HEK293T (cell line): ENCODE measurements at regions not wholly inside any gene's neighbourhood (a gene's known extent, or its start where the extent isn't known, plus 50 kb on each side); places are given as distances from the start of the nearest gene placed in this dataset.
"Not testable (repeated sequence)": the region's sequence is repeated elsewhere in the genome, so short reads cannot be mapped to it uniquely, and the experiment has no call there.

Experiments
- CTCF ChIA-PET: fragments of 350-600 bp; formaldehyde crosslinking; extraction: SDS; loops from one replicate; lab custom pipeline; 2021; ENCODE audit warnings: antibody characterized with exemption, inconsistent platforms; lab: Yijun Ruan, JAX
- POLR2A ChIA-PET: fragments of 350-600 bp; formaldehyde crosslinking; extraction: SDS; loops from one replicate; lab custom pipeline; 2020; ENCODE audit warnings: antibody characterized with exemption, inconsistent platforms; lab: Yijun Ruan, JAX
- DNase-seq: peaks from one replicate; pipeline ENCODE4 v3.0.0; 2012; ENCODE audit warnings: mixed read lengths; ENCODE audit errors: extremely low spot score
- ARNT ChIP-seq: fragments of 450-650 bp; IDR thresholded peaks from 2 replicates; pipeline ENCODE4 v1.6.1; 2017; ENCODE audit warnings: mild to moderate bottlenecking
- BHLHE40 ChIP-seq: fragments of 450-650 bp; IDR thresholded peaks from 2 replicates; pipeline ENCODE4 v1.6.1; 2016; ENCODE audit warnings: mild to moderate bottlenecking, moderate library complexity, borderline replicate concordance
- CTBP1 ChIP-seq: fragments of 450-650 bp; IDR thresholded peaks from 2 replicates; pipeline ENCODE4 v1.6.1; 2016; ENCODE audit warnings: borderline replicate concordance
- ELF4 ChIP-seq: fragments of 450-650 bp; IDR thresholded peaks from 2 replicates; pipeline ENCODE4 v1.6.1; 2017; ENCODE audit warnings: antibody characterized with exemption
- FOXA1 ChIP-seq: fragments of 450-650 bp; IDR thresholded peaks from 2 replicates; pipeline ENCODE4 v1.6.1; 2016; ENCODE audit warnings: mild to moderate bottlenecking
- FOXK2 ChIP-seq: fragments of 450-650 bp; IDR thresholded peaks from 2 replicates; pipeline ENCODE4 v1.6.1; 2016; ENCODE audit warnings: mild to moderate bottlenecking
- FOXM1 ChIP-seq: fragments of 450-650 bp; IDR thresholded peaks from 2 replicates; pipeline ENCODE4 v1.6.1; 2017; ENCODE audit warnings: mild to moderate bottlenecking, borderline replicate concordance
- HDGF ChIP-seq: fragments of 450-650 bp; IDR thresholded peaks from 2 replicates; pipeline ENCODE4 v1.6.1; 2017; ENCODE audit warnings: antibody characterized with exemption, borderline replicate concordance
- L3MBTL2 ChIP-seq: fragments of 450-650 bp; conservative IDR thresholded peaks from 2 replicates; pipeline ENCODE4 v1.6.1; 2016; ENCODE audit warnings: mild to moderate bottlenecking
- LEF1 ChIP-seq: fragments of 450-650 bp; IDR thresholded peaks from 2 replicates; pipeline ENCODE4 v1.6.1; 2017; ENCODE audit warnings: mild to moderate bottlenecking, borderline replicate concordance
- NFRKB ChIP-seq: fragments of 450-650 bp; IDR thresholded peaks from 2 replicates; pipeline ENCODE4 v1.6.1; 2016; ENCODE audit warnings: mild to moderate bottlenecking, moderate library complexity
- PKNOX1 ChIP-seq: fragments of 450-650 bp; IDR thresholded peaks from 2 replicates; pipeline ENCODE4 v1.6.1; 2016
- SP1 ChIP-seq: fragments of 450-650 bp; IDR thresholded peaks from 2 replicates; pipeline ENCODE4 v1.6.1; 2017
- SUZ12 ChIP-seq: fragments of 450-650 bp; IDR thresholded peaks from 2 replicates; pipeline ENCODE4 v1.6.1; 2016; ENCODE audit warnings: mild to moderate bottlenecking
- TARDBP ChIP-seq: fragments of 450-650 bp; IDR thresholded peaks from 2 replicates; pipeline ENCODE4 v1.6.1; 2016
- ZNF384 ChIP-seq: fragments of 450-650 bp; IDR thresholded peaks from 2 replicates; pipeline ENCODE4 v1.6.1; 2016

- no peak for TF ChIP-seq SUZ12
- no peak for DNase-seq
- POLR2A ChIA-PET: no interaction called here
- CTCF ChIA-PET: interaction anchor here (0.7 kb wide), 1 partner anchor 12 kb away, joined by 3 read pairs; no protein-coding TSS in a partner anchor
Observed at GRCh38 chr3:160047876-160048275, 59.2 kb downstream of the IL12A start.

- ChIA-PET POLR2A (no interaction called here), CTCF (no interaction called here)
- TF ChIP-seq PKNOX1 (no peak), TARDBP (no peak), SP1 (no peak), HDGF (no peak), NFRKB (no peak), SUZ12 (no peak)
- DNase-seq: no peak
Observed at GRCh38 chr3:160049038-160049437, 60.4 kb downstream of the IL12A start.

GRCh38 chr3:160049565-160049964 lies 60.9 kb downstream of the IL12A start:
- no peak for DNase-seq
- ChIA-PET CTCF (no interaction called here), POLR2A (no interaction called here)
- no peak for TF ChIP-seq BHLHE40

- DNase-seq: no peak
- ChIA-PET CTCF (no interaction called here), POLR2A (no interaction called here)
- TF ChIP-seq ELF4: no peak
- TF ChIP-seq SUZ12: no peak
- no peak for TF ChIP-seq HDGF
- no peak for TF ChIP-seq ARNT
- TF ChIP-seq NFRKB: no peak
- TF ChIP-seq BHLHE40: no peak
- TF ChIP-seq PKNOX1: no peak
- no peak for TF ChIP-seq L3MBTL2
- no peak for TF ChIP-seq CTBP1
- no peak for TF ChIP-seq FOXM1
Observed at GRCh38 chr3:160049988-160050387, 61.4 kb downstream of the IL12A start.

- no peak for TF ChIP-seq ELF4
- TF ChIP-seq ZNF384: no peak
- no peak for TF ChIP-seq FOXK2
- TF ChIP-seq ARNT: no peak
- no peak for TF ChIP-seq L3MBTL2
- no peak for TF ChIP-seq FOXA1
- TF ChIP-seq LEF1: no peak
- TF ChIP-seq BHLHE40: no peak
- TF ChIP-seq SP1: no peak
- no peak for TF ChIP-seq SUZ12
- no peak for TF ChIP-seq PKNOX1
- TF ChIP-seq CTBP1: no peak
- DNase-seq: no peak
- CTCF ChIA-PET: interaction anchor here (0.7 kb wide), 1 partner anchor 433 kb away, joined by 4 read pairs; no protein-coding TSS in a partner anchor
- POLR2A ChIA-PET: no interaction called here
Observed at GRCh38 chr3:160052385-160053047, 63.9 kb downstream of the IL12A start.

GRCh38 chr3:160053048-160053391 lies 64.4 kb downstream of the IL12A start:
- POLR2A ChIA-PET: no interaction called here

GRCh38 chr3:160054862-160055261 lies 66.2 kb downstream of the IL12A start:
- CTCF ChIA-PET, POLR2A ChIA-PET: not testable (repeated sequence)

More at GRCh38 chr3:160053048-160053391, 64.4 kb downstream of the IL12A start:
- no peak for DNase-seq
- CTCF ChIA-PET: interaction anchor here (0.7 kb wide), 1 partner anchor 432 kb away, joined by 4 read pairs; no protein-coding TSS in a partner anchor
- TF ChIP-seq BHLHE40 (no peak), FOXK2 (no peak), PKNOX1 (no peak), ELF4 (no peak), HDGF (no peak), FOXA1 (no peak), TARDBP (no peak), LEF1 (no peak), SP1 (no peak), NFRKB (no peak), L3MBTL2 (no peak), ARNT (no peak), FOXM1 (no peak), ZNF384 (no peak), CTBP1 (no peak), SUZ12 (no peak)

More at GRCh38 chr3:160054862-160055261, 66.2 kb downstream of the IL12A start:
- DNase-seq: not testable (repeated sequence)
